GM12878 (cell line): ENCODE measurements at regions not wholly inside any gene's neighbourhood (a gene's known extent, or its start where the extent isn't known, plus 50 kb on each side); places are given as distances from the start of the nearest gene placed in this dataset.

ENCODE experiments used
- ATAC-seq: fragments of 200-7000 bp; cut with Tn5 transposase; 3 replicates; pipeline ENCODE4 v1.9.1; 2020; ENCODE audit warnings: mild to moderate bottlenecking, moderate library complexity
- BruUV-seq: library from RNA; stranded (reverse); fragments of 400-500 nt; replicated peaks from 2 replicates; lab custom pipeline; 2021; lab: Mats Ljungman, UMichigan
- CTCF ChIA-PET: fragments of 300-600 bp; sonication (Branson Sonifier 250); formaldehyde crosslinking; extraction: SDS; loops from one replicate; lab custom pipeline; 2021; ENCODE audit warnings: inconsistent platforms; lab: Yijun Ruan, JAX
- POLR2A ChIA-PET: fragments of 350-600 bp; formaldehyde crosslinking; extraction: SDS; loops from one replicate; lab custom pipeline; 2021; ENCODE audit warnings: inconsistent platforms; lab: Charles Lee
- RAD21 ChIA-PET: fragments of 300-600 bp; sonication (Branson Sonifier 250); formaldehyde crosslinking; loops from one replicate; lab custom pipeline; 2023; ENCODE audit warnings: antibody characterized with exemption; ENCODE audit not compliant: unreplicated experiment; lab: Charles Lee
- SMC1A ChIA-PET: fragments of 300-600 bp; sonication (Branson Sonifier 250); formaldehyde crosslinking; loops from one replicate; lab custom pipeline; 2023; ENCODE audit not compliant: unreplicated experiment, uncharacterized antibody; lab: Charles Lee
- DNase-seq: peaks from one replicate; pipeline ENCODE4 v3.0.0-alpha.2; 2011; ENCODE audit warnings: low read depth, low spot score
- FAIRE-seq: peaks from 3 replicates; lab custom pipeline; 2011; peaks lifted over from hg19 to GRCh38; lab: Jason Lieb, UNC
- H2AFZ ChIP-seq: 2 replicates; pipeline ENCODE4 v1.6.0; 2011; ENCODE audit warnings: low read depth, low read length, control low read depth; ENCODE audit not compliant: control insufficient read depth
- H3K27ac ChIP-seq: 2 replicates; pipeline ENCODE4 v1.5.1; 2011; ENCODE audit warnings: control low read depth; ENCODE audit not compliant: control insufficient read depth, insufficient read depth
- H3K27me3 ChIP-seq, 2 experiments: replicated peaks in 1 of 2; 2 replicates each; pipeline versions ENCODE4 v1.6.0 to v1.6.1; 2011; ENCODE audit warnings: low read length in 1 of 2; ENCODE audit not compliant: control insufficient read depth in 2 of 2, insufficient read depth in 2 of 2
- H3K36me3 ChIP-seq, 2 experiments: 2 replicates each; pipeline ENCODE4 v1.5.1; 2011; ENCODE audit warnings: low read length in 1 of 2; ENCODE audit not compliant: control insufficient read depth in 2 of 2, insufficient read depth in 2 of 2
- H3K4me1 ChIP-seq: 2 replicates; pipeline ENCODE4 v1.6.1; 2011; ENCODE audit warnings: mild to moderate bottlenecking, low read length, moderate library complexity, mixed read lengths; ENCODE audit not compliant: control insufficient read depth, insufficient read depth
- H3K4me2 ChIP-seq: 2 replicates; pipeline ENCODE4 v1.6.0; 2011; ENCODE audit warnings: control low read depth; ENCODE audit not compliant: control insufficient read depth, insufficient read depth
- H3K4me3 ChIP-seq: fragments of 200-600 bp; sonication (generic); 2 replicates; pipeline ENCODE4 v1.5.1; 2016
- H3K79me2 ChIP-seq: 2 replicates; pipeline ENCODE4 v1.6.0; 2011; ENCODE audit warnings: low read length; ENCODE audit not compliant: control insufficient read depth, insufficient read depth
- H3K9ac ChIP-seq: 2 replicates; pipeline ENCODE4 v1.8.0; 2011; ENCODE audit warnings: low read length, control low read depth, mixed read lengths; ENCODE audit not compliant: control insufficient read depth, insufficient read depth
- H3K9me3 ChIP-seq: replicated peaks from 3 replicates; pipeline ENCODE4 v1.5.1; 2011; ENCODE audit warnings: mild to moderate bottlenecking, low read length; ENCODE audit not compliant: control insufficient read depth, insufficient read depth
- H4K20me1 ChIP-seq: 2 replicates; pipeline ENCODE4 v1.6.0; 2011; ENCODE audit not compliant: control insufficient read depth, insufficient read depth
- CTCF ChIP-seq, 3 experiments: IDR thresholded peaks in 2 of 3; conservative IDR thresholded peaks in 1 of 3; 2 replicates each; pipeline ENCODE4 v1.5.1; 2011; ENCODE audit warnings: low read depth in 3 of 3, low read length in 3 of 3, mild to moderate bottlenecking in 3 of 3, control low read depth in 2 of 3, moderate library complexity in 2 of 3, inconsistent platforms in 1 of 3, mixed read lengths in 1 of 3; ENCODE audit not compliant: control insufficient read depth in 2 of 3, insufficient read depth in 1 of 3; ENCODE audit errors: extremely low read depth in 1 of 3
- JUND ChIP-seq: IDR thresholded peaks from 2 replicates; pipeline ENCODE4 v1.6.1; 2012; ENCODE audit warnings: low read depth, mild to moderate bottlenecking, low read length, improper control_type of control experiment, moderate library complexity
- POLR2A ChIP-seq: IDR thresholded peaks from 2 replicates; pipeline ENCODE4 v1.6.1; 2011; ENCODE audit warnings: low read depth, mild to moderate bottlenecking, low read length
- REST ChIP-seq: IDR thresholded peaks from 2 replicates; pipeline ENCODE4 v1.6.1; 2012; ENCODE audit warnings: mild to moderate bottlenecking, low read depth, low read length
- RFX5 ChIP-seq: IDR thresholded peaks from 2 replicates; pipeline ENCODE4 v1.6.1; 2011; ENCODE audit warnings: low read depth, low read length, improper control_type of control experiment
- USF1 ChIP-seq: IDR thresholded peaks from 2 replicates; pipeline ENCODE4 v1.6.1; 2011; ENCODE audit warnings: borderline replicate concordance, low read depth, mild to moderate bottlenecking, moderate library complexity, mixed read lengths, low read length; ENCODE audit not compliant: insufficient read depth; ENCODE audit errors: extremely low read length
- ZBED1 ChIP-seq: IDR thresholded peaks from 2 replicates; pipeline ENCODE4 v1.6.1; 2016; ENCODE audit warnings: borderline replicate concordance
- WGBS: methylation state at CpG from one replicate; pipeline ENCODE4 v1.1.6; 2016; ENCODE audit warnings: low lambda C conversion rate; ENCODE audit not compliant: insufficient replicate concordance, insufficient coverage; ENCODE audit errors: missing lambda C conversion rate; 5-methylcytosine and 5-hydroxymethylcytosine counted together
- in situ Hi-C: fragments of 300-500 bp; cut with MboI; formaldehyde crosslinking; loops from 9 replicates; pipeline ENCODE4 v1.14.3; 2018; ENCODE audit warnings: mixed read lengths
- intact Hi-C: fragments of 100-400 bp; cut with micrococcal nuclease; formaldehyde crosslinking; loops from one replicate; pipeline ENCODE4 v1.14.2; 2022; ENCODE audit not compliant: unreplicated experiment

- H3K4me3 ChIP-seq: no peak overlapping the region
- H2AFZ ChIP-seq: no peak overlapping the region
- ChIA-PET POLR2A (no interaction called here), CTCF (no interaction called here), RAD21 (no interaction called here), SMC1A (interaction anchor here (0.6 kb wide), 1 partner anchor 45 kb away, joined by 3 read pairs; no protein-coding TSS in a partner anchor)
- BruUV-seq: no TSS peak
- in situ Hi-C loops (no loop called here), intact Hi-C loops (no loop called here)
- FAIRE-seq: no peak
- H3K4me1 ChIP-seq: no peaks in the 10 kb centered on the region
- no peak for ATAC-seq
- no peaks in the 10 kb centered on the region for H3K9me3 ChIP-seq
- TF ChIP-seq USF1 (no peak), CTCF (IDR thresholded peaks at IDR 0.05 in 2 of 3, conservative IDR thresholded peaks at IDR 0.05 in 1 of 3; ENCODE audit: control insufficient read depth in 2 of 3, extremely low read depth in 1 of 3, insufficient read depth in 1 of 3, low read depth in 3 of 3, low read length in 3 of 3) (peak in 1 of 3 experiments; percentile 13; a peak in 1 of 6 replicates)
- 0% methylated on average over 2 of the region's 2 CpGs for WGBS
- H3K4me2 ChIP-seq: no peak overlapping the region
- H3K27ac ChIP-seq: no peak overlapping the region
- no peak overlapping the region for H3K9ac ChIP-seq
- H3K79me2 ChIP-seq: no peaks in the 10 kb centered on the region
- H4K20me1 ChIP-seq: no peaks in the 10 kb centered on the region
- no peaks in the 10 kb centered on the region; a peak in 1 of 4 replicates for H3K27me3 ChIP-seq
- no peak for DNase-seq
- H3K36me3 ChIP-seq: no peaks in the 10 kb centered on the region
These were observed 160.4 kb downstream of the ABCC12 start for GRCh38 chr16:47995354-47995753.

- H3K27me3 ChIP-seq: no peaks in the 10 kb centered on the region
- SMC1A ChIA-PET: no interaction called here
- intact Hi-C loops: no loop called here
These were observed 164.3 kb downstream of the ABCC12 start for GRCh38 chr16:47991491-47991890.

More at GRCh38 chr16:47991491-47991890, 164.3 kb downstream of the ABCC12 start:
- in situ Hi-C loops: no loop called here
- WGBS: 0% methylated on average over 2 of the region's 2 CpGs
- ChIA-PET CTCF (no interaction called here), POLR2A (no interaction called here), RAD21 (no interaction called here)
- ATAC-seq (no peak), DNase-seq (no peak), FAIRE-seq (no peak)
- no TSS peak for BruUV-seq
- Histone ChIP-seq H3K36me3 (no peaks in the 10 kb centered on the region), H3K4me3 (no peak overlapping the region), H3K4me2 (no peak overlapping the region), H3K9ac (no peak overlapping the region), H3K27ac (no peak overlapping the region), H3K79me2 (no peaks in the 10 kb centered on the region), H3K4me1 (no peaks in the 10 kb centered on the region), H2AFZ (no peak overlapping the region), H3K9me3 (no peaks in the 10 kb centered on the region), H4K20me1 (no peaks in the 10 kb centered on the region)
- TF ChIP-seq REST: no peak
- no peak for TF ChIP-seq JUND
- no peak for TF ChIP-seq ZBED1
- no peak for TF ChIP-seq RFX5
- no peak for TF ChIP-seq POLR2A
